Glutamatergic neuron (in vitro differentiated cells): ENCODE measurements at regions not wholly inside any gene's neighbourhood (a gene's known extent, or its start where the extent isn't known, plus 50 kb on each side); places are given as distances from the start of the nearest gene placed in this dataset.

Experiments
- DNase-seq: peaks from one replicate; pipeline ENCODE4 v3.0.0; 2022
- H3K27ac Mint-ChIP-seq: one replicate; pipeline ENCODE4 v1.8.0; 2020; ENCODE audit warnings: mild to moderate bottlenecking, mixed read lengths, inconsistent platforms; ENCODE audit not compliant: unreplicated experiment
- H3K27me3 Mint-ChIP-seq: one replicate; pipeline ENCODE4 v1.8.0; 2020; ENCODE audit warnings: mild to moderate bottlenecking, moderate library complexity, mixed read lengths, inconsistent platforms; ENCODE audit not compliant: unreplicated experiment
- H3K36me3 Mint-ChIP-seq: one replicate; pipeline ENCODE4 v1.8.0; 2020; ENCODE audit warnings: mild to moderate bottlenecking, mixed read lengths, inconsistent platforms; ENCODE audit not compliant: unreplicated experiment
- H3K4me1 Mint-ChIP-seq: one replicate; pipeline ENCODE4 v1.8.0; 2020; ENCODE audit warnings: mild to moderate bottlenecking, low read depth, mixed read lengths, inconsistent platforms; ENCODE audit not compliant: unreplicated experiment
- H3K4me3 Mint-ChIP-seq: one replicate; pipeline ENCODE4 v1.8.0; 2020; ENCODE audit warnings: mild to moderate bottlenecking, mixed read lengths, inconsistent platforms; ENCODE audit not compliant: unreplicated experiment
- H3K9me3 Mint-ChIP-seq: one replicate; pipeline ENCODE4 v1.8.0; 2020; ENCODE audit warnings: mild to moderate bottlenecking, moderate library complexity, mixed read lengths, inconsistent platforms; ENCODE audit not compliant: unreplicated experiment
- TF ChIP-seq, protein P1 (sequence below): fragments of 200-600 bp; sonication (generic); IDR thresholded peaks from one replicate; pipeline ENCODE4 v1.5.0; 2021; ENCODE audit not compliant: partially characterized antibody, unreplicated experiment

DNA sequence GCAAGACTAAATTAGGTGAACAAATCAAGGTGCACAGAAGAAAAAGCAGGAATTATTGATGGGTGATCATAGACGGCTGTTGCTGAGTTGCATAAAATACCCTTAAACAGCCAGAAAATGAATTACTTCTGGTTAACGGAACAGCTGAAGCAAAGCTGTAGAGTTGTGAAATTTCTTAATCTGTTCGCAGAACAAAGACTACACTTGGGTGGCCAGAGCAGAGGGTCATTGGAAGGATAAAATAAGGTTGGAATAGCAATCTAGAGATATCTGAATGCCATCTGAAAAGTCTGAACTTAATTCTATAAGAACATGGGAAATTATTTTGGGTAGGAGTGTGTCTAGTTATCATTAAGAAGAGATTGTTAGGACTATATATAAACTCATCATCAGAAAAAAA lies 339.1 kb upstream of the RSPO3 start:
- Mint-ChIP-seq H3K36me3 (no peaks in the 10 kb centered on the region), H3K4me3 (no peak overlapping the region), H3K4me1 (no peaks in the 10 kb centered on the region), H3K9me3 (no peaks in the 10 kb centered on the region), H3K27ac (no peak overlapping the region), H3K27me3 (peaks cover 3% of the 10 kb centered on the region)
- TF ChIP-seq, protein P1, sequence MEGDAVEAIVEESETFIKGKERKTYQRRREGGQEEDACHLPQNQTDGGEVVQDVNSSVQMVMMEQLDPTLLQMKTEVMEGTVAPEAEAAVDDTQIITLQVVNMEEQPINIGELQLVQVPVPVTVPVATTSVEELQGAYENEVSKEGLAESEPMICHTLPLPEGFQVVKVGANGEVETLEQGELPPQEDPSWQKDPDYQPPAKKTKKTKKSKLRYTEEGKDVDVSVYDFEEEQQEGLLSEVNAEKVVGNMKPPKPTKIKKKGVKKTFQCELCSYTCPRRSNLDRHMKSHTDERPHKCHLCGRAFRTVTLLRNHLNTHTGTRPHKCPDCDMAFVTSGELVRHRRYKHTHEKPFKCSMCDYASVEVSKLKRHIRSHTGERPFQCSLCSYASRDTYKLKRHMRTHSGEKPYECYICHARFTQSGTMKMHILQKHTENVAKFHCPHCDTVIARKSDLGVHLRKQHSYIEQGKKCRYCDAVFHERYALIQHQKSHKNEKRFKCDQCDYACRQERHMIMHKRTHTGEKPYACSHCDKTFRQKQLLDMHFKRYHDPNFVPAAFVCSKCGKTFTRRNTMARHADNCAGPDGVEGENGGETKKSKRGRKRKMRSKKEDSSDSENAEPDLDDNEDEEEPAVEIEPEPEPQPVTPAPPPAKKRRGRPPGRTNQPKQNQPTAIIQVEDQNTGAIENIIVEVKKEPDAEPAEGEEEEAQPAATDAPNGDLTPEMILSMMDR, result no peak
- no peak for DNase-seq

DNA sequence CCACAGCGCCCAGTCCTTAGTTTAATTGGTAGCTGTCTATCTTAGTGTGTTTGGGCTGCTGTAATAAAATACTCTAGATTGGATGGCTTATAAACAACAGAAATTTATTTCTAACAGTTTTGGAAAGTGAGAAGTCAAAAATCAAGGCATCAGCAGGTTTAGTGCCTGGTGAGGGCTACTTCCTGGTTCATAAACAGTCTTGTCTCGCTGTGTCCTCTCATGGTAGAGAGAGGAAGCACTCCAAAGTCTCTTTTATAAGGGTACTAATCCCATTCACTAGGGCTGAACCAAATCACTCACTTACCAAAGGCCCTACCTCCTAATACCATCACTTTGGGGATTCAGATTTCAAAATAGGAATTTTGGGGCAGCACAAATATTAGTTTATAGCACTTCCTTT lies 336.9 kb upstream of the RSPO3 start:
- H3K9me3 Mint-ChIP-seq, result no peaks in the 10 kb centered on the region
- DNase-seq, result no peak
- TF ChIP-seq, protein P1, result no peak
- H3K27ac Mint-ChIP-seq, result no peak overlapping the region
- H3K27me3 Mint-ChIP-seq, result peaks cover 3% of the 10 kb centered on the region
- peaks cover 9% of the 10 kb centered on the region for H3K4me1 Mint-ChIP-seq
- H3K36me3 Mint-ChIP-seq, result no peaks in the 10 kb centered on the region
- no peak overlapping the region for H3K4me3 Mint-ChIP-seq

- H3K9me3 Mint-ChIP-seq, result no peaks in the 10 kb centered on the region
- H3K27me3 Mint-ChIP-seq, result peaks cover 3% of the 10 kb centered on the region
- no peak overlapping the region for H3K27ac Mint-ChIP-seq
- TF ChIP-seq, protein P1, result no peak
- H3K4me3 Mint-ChIP-seq, result no peak overlapping the region
- H3K36me3 Mint-ChIP-seq, result no peaks in the 10 kb centered on the region
- peaks cover 9% of the 10 kb centered on the region for H3K4me1 Mint-ChIP-seq
- no peak for DNase-seq
Measured at GRCh38 chr6:126784161-126784790, 334.2 kb upstream of the RSPO3 start.

DNA sequence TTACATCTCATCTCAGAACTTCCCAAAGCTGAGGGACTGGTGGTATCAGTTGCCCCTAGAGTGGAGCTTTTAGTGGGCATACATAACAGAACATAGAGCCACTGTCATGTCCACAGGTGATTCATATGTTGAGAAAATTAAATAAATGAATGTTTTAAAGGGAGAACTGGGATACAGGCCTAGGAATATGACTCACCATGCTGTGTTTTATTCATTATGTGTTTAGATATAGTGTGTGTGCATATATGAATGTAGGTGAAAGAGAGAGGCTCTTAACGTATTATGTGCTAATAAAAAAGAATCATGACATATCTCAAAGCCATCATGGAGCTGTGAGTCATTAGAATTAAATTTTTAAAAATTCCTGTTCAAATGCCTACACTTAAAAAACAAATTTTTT lies 332.2 kb upstream of the RSPO3 start:
- H3K27ac Mint-ChIP-seq, result no peak overlapping the region
- TF ChIP-seq, protein P1, result no peak
- H3K9me3 Mint-ChIP-seq, result no peaks in the 10 kb centered on the region
- H3K36me3 Mint-ChIP-seq, result no peaks in the 10 kb centered on the region
- peaks cover 3% of the 10 kb centered on the region for H3K27me3 Mint-ChIP-seq
- peaks cover 9% of the 10 kb centered on the region for H3K4me1 Mint-ChIP-seq
- no peak overlapping the region for H3K4me3 Mint-ChIP-seq
- no peak for DNase-seq

GRCh38 chr6:126787635-126788034 lies 330.8 kb upstream of the RSPO3 start:
- Mint-ChIP-seq H3K4me3 (no peak overlapping the region), H3K9me3 (no peaks in the 10 kb centered on the region), H3K27me3 (peaks cover 3% of the 10 kb centered on the region), H3K36me3 (no peaks in the 10 kb centered on the region), H3K4me1 (peaks cover 9% of the 10 kb centered on the region), H3K27ac (no peak overlapping the region)
- DNase-seq, result no peak
- TF ChIP-seq, protein P1, result no peak
